Activated CD4-positive, alpha-beta T cell treated with anti-CD3 and anti-CD28 coated beads, Interleukin-2, amount 50 U/mL, for 4 hours (primary cell): ENCODE measurements at regions not wholly inside any gene's neighbourhood (a gene's known extent, or its start where the extent isn't known, plus 50 kb on each side); places are given as distances from the start of the nearest gene placed in this dataset.

Source experiments
- DNase-seq, 2 experiments: peaks; one replicate each; pipeline ENCODE4 v3.0.0-alpha.2; 2020

DNA sequence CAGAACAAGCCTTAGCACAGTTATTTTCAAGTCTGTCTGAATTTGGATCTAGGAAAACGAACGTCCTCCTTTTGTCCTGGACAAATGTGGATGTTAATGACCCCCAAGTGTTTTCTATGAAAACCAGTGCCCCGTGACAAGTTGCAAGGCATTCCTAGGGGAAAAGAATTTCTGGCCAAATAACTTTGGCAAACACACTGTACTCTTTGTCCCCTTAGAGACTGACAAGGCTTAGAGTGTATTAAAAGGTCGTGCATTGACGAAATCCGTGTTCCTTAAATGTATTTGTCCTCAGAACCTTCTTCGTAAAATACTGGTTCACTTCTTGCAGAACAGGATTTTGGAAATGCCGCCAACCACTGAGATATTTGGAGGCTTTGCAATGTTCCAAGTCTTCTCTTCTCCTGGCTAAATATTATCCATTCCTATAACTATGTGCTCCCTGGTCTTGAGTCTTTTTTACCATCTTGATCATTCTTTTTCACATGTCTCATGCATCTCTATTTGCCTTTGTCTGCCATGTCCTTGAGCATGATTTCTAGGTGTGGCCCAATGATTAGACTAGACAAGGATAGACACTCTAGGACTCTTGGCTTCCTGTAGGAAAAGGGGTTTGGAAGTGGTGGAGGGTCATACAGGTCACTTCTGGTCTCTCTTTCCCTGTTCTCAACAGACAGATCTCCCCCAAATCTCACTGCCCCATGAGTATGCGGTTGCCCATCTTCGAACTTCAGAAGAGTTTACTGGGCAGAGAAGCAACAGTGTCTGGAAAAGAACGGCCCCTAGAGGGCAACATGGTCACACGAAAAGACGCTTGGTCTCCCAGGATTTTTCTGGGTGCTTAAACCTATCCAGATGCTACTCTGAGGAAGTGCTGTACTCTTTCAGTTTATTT, 117.5 kb downstream of the EDEM1 start:
- DNase-seq = peak; percentile 3 to 6

DNA sequence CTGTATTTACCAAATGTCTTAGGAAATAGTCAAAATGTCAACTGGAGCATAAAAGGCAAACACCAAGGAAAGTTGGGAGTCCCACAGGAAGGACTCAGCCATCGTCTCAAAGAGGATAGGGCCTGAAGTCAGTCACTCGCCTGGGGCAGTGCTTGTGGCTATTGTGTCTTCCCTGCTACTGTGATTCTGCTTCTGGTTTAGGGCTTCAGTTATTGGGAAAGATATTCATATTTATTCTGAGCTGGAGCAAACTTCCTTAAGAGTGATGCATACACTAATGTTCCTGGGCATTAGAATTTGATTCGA, 118.1 kb downstream of the EDEM1 start:
- no peak for DNase-seq

DNA sequence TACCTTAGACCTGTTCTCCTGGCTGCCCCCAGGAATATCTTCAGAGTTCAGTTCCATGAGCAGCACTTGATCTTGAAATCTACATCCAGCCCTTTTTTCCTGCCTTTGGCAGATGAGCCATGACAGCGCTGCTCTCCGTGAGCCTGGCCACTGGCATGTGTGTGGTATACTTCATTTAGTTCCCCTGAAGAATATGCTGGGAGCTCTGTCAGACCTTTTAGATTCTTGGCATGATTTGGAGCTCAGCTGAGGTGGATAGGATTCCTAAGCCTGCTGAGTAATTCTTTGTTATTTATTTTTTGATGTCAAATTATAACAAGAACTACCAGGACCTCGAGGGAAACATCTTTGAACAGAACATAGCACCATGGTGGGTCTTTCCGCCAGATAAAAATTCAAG, 121.7 kb downstream of the EDEM1 start:
- no peak for DNase-seq

DNA sequence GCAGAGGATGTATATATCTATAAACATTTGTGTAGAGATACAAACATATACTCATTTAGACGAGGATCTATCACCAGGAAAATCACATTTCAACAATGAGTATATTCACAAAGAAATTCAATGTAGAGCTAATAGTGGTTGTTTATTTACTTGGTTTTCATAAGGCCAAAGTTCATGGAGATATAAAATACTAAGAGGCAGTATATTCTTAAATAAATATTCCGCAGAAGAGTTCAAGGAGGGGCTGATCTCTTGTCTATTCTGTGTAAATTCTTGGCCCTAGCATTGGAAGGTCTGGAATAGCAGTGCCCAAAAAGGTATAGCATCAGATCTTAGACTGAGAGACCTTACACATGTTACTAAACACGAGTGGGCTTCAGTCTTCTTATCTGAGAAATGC, 122.1 kb downstream of the EDEM1 start:
- DNase-seq = no peak

DNA sequence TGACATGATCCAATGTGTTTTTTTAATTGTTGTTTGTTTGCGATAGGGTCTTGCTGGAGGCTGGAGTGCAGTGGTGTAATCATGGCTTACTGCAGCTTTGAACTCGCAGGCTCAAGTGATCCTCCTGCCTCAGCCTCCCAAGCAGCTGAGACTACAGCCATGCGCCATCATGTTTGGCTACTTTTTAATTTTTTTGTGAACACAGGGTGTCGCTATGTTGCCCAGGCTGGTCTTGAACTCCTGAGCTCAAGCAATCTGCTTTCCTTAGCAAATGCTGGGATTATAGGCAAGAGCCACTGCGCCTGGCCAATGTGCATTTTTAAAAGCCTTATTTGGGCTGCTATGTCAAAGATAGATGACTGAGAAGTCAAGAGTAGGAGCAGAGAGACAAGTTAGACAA, 123.0 kb downstream of the EDEM1 start:
- DNase-seq = no peak

DNA sequence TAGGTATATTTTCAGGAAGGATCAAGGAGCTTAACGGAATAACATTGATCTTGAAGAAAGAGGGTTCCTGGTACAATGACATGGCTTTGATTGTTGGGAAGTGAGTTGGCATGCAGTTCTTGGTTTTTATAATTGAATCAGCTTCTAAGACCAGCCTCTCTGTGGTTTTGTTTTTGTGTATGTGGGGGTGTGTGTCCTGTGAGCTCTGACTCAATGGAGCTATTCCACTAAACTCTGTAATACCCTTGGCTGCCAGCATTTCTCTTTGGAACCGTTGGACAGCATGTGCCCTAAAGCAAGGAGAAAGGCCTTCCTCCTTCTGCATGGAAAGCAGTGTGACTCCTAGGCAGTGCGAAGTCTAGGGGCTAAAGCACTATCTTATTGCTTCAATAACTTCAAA, 124.8 kb downstream of the EDEM1 start:
- DNase-seq = no peak

DNA sequence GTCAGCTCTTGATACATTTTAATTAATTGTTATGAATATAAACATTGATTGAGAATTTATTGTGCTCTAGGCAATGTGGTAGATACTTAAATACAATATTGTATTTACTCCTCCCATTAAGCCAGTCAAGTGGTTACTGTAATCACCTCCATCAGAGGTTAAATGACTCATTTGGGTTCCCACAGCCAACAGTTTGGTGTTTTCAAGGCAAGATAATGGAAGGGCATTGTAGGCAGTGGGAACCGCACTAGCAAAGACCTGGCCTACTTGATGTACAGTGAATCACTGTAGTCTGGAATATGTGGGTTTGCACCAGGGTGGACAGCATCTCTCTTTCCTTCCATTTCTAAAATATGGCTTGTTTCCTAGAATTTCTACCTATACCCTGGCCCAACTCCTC, 127.4 kb downstream of the EDEM1 start:
- DNase-seq = no peak

DNA sequence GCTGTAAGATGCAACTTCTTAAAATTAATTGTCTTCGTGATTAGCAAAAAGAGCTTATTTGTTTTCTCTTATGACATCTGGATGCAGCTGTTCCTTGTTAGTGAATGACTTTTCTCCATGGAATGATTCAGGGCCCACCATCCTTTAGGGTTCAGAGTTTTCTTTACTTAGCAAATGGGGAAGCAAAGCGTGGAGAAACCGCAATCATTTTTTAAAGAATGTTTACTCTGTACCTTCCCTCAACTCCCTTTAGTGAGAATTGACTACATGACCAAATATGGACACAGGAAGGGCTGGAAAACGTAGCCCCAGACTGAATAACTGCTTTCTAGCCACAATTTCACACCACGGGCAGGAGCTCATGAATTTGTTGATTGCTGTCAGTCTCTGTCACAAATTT, 130.1 kb downstream of the EDEM1 start:
- DNase-seq = no peak

DNA sequence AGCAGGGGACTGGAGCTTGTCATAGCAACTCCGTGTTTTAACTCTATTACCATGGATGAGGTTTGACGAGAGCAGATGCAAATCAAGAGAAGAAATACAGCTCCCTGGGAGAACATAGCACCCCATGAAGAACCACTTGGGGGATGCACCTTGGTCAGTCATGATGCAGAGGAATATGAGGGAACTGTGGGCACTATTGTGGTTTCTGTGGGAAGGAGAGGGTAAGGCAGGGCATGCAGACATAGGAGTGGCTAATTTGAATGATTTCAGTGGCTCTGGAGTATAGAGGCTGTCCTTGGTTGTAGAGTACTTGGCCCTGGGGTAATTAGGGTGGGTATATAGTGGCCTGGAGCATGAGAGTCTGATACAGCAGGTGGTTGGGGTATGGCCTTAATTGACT, 131.9 kb downstream of the EDEM1 start:
- DNase-seq = no peak

DNA sequence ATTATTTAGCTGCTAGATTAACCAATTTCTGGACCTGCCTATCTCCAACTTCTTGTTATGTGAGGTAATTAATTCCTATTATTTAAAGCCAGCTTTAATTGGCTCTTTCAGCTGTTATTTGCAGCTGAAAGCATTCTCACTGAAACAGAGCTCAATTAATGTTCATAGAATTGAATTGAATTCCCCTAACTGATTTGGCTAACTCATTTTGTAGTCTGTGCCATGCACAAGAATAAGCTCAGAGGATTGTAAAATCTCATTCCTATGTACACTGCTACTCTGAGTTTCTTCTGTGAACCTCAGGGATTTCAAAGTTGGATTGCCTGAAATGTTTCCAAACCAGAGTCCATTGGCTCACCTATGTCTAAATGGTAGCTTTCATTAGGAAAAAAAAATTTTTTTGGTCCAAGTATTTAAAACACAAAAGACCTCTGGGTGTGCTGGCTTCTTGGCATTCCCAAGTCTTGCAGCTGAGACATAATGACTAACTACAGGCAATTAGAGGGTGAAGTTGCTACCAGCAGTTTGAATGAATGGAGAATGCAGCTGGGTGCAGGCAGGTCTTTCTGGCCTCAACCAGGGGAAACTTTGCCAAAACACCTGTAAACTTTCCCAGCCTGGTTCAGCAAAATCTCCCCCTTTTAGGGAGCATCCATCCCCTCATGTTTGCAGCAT, 134.3 kb downstream of the EDEM1 start:
- DNase-seq = no peak

DNA sequence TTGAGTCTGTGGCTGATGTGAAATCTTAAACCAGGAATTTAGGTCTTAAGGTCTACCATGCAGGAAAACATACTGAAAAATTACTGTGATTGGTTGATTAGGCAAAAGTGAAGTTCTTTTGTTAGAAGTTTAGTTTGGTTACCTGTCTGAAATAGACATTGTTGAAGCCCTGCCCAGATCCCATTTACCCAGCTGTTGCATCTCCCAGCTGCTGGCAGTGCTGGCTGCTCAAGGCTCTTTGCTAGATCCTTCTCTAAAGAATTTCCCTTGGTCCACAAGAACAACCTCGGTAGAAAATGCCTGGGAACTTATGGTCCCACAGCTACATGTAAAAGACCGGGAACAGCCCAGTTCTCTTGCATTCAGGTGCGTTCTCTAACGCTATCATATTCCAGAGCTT, 137.3 kb downstream of the EDEM1 start:
- DNase-seq = no peak

DNA sequence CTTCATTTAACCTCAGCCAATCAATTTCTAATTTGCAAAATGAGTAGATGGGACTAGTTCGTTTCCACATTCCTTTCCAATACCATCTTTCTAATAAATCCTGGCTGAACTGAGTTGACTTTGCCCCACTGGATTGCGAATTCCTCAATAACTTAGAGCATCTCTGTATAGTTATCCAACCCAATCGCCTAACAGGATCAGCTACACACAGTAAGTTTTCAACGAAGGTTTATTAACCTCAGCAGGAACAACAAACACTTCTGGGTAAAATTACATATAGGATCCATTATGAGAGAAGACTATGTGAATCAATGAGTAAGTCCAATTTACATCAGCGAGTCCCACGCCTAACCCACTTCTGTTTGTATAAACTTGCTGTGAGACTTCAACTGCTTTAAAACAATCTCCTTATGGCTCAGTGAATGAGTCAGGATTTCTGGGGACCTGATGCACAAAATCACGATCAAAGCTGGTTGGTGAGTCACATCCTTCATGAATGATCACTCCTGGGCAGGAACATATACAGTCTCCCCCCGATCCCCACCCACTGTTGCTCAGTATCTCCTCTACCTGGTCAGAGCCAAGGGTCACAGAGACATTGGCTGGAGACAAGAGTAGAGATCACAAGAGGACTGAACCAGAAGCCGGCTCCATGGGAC, 142.8 kb downstream of the EDEM1 start:
- DNase-seq = no peak

DNA sequence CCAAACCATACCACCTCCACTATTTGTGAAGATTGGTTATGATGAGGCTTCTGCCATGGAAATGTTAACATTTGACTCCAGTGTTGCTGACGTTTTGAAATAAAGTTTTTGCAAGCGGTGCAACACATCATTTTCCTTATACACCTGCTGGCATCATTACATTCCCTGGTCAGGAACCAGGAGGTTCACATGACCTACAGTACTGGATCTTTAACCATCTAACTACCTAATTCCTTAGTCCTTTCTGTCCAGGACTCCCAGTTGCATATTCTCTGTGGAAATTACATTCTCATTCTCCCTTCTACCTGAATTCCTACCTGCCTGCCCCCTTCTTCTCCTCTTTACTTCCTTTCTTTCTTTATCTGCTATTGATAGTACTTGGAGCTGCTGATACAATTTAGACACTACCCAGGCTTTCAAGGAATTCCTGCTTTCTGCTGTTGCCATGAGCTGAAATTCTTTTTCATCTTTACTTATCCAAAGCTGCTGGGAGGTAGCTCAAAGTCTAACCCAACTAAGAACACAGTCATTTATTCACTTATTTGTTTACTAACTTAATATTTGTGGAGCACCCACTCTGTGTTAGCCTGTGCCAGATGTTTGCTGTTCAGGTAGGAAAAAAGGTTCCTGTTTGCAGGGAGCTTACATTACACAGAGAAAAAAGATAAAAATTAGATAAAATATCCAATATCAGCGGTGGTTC, 144.2 kb downstream of the EDEM1 start:
- no peak for DNase-seq

DNA sequence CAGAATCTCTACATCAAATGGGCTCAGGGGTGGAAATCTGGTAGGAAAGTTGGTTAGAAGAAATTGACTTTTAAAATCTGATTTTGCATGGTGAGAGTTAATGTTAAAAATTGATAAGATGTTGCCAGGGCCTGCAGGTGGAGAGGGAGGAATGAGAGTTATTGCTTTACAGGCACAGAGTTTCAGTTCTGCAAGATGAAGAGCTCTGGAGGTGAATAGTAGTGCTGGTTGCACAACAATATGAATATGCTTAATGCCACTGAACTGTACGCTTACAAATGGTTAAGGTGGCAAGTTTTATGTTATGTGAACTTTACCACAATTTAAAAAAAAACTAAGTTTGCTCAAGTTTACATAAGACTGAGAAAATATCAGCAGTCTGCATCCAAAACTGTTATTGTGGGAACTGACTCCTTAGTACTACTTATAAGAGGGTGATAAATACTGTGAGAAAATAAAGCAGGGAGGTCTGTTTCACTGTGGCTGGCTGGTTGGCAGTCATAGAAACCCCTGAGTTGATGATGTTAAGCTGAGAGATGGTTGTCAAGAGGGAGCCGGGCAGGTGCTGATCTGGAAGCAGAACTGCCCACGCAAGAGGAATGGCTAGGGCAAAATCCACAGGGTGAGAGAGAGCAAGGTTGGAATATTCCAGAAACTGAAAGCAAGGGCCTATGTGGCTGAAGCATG, 144.9 kb downstream of the EDEM1 start:
- no peak for DNase-seq

DNA sequence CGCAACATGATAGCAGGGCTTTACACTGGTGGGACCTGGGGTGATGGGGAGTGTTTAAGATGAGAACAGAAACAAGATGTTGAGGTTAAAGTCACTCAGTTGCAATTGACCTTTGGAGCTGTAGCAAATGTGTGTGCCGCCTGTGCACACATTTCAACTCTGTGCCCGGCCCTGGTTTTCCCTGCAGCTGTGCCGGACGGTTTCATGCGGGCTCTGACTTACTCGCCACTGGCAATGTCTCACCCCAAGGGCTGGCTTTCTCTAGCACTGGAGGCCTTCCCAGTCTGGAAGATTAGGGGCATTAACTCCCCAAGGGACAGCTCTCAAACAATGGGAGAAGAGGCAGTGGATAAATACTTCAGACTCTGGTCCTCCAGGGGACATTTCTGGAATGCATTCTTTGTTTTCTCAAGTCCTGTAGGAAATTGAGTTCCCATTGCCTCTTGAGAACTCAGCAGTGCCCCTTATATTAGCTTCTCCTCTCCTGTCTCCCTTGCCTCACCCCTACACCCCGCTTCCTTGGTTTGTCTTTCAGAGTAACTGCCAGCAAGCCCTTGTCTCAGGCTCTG, 152.5 kb downstream of the EDEM1 start:
- no peak for DNase-seq

DNA sequence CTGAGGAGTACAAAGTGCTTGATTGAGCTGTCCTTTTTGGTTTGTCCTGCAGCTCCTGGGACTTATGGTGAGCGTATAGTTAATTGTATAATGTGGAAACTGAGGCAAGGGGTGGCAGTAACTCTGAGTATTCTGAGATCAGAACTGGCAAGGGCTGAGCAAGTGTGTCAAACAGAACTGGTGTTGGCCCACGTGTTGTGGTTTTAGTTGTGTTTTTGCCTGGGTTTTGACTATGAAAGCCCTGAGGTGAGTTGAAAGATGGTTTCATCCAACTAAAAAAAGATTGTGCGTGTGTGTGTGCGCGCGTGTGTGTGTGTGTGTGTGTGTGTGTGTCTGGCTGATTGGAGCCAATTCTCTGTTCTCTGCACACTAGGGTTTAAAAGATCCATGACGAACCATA, 154.1 kb downstream of the EDEM1 start:
- no peak for DNase-seq

DNA sequence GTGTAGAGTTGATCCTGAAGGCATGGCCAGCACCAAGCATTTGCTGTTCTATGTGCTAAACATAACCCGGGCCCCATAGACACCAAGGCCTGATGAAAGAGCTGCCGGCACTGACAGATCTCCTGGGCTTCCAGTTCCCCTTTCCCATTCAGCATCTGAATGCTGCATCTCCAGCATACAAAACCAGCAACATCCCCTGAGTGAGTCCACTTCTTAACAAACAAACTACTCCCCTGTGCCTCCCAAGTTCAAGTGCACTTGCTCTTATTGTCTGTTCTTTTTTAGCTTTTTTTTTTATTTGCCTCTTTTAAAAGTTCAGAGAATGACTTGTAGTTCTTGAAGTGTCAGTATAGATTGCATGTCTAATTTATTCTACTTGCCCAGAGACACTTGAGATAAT, 156.0 kb downstream of the EDEM1 start:
- no peak for DNase-seq

DNA sequence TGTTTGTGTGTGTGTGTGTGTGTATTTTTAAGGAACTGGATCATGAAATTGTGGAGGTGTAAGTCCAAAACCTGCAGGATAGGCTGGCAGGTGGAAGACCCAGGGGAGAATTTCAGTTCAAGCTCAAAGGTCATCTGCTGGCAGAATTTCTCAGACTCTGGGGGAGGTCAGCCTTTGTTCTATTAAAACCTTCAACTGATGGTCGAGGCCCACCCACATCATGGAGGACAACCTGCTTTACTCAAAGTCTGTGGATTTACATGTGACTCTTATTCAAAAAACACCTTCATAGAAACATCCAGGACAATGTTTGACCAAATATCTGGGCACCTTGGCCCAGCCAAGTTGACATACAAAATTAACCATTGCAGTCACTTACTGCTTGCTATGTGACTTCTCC, 157.2 kb downstream of the EDEM1 start:
- DNase-seq = no peak

DNA sequence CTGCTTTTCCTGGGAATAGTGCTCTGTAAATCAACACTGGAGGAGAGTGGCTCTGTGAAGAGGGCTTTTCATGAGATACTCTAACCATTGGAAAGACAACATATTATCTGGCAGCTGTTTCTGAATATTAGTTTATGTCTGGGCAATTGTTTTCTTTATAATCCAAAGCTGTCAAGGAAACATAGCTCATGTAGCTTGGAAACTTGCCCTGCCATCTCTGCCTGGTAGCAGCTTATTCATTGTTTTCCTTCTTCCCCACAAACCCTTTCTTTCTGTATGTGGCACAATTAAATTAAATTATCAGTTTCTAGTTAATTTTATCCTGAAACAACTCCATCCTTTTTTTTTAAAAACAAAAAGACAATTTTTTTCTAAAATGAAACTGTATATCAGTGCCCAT, 160.0 kb downstream of the EDEM1 start:
- DNase-seq = no peak

DNA sequence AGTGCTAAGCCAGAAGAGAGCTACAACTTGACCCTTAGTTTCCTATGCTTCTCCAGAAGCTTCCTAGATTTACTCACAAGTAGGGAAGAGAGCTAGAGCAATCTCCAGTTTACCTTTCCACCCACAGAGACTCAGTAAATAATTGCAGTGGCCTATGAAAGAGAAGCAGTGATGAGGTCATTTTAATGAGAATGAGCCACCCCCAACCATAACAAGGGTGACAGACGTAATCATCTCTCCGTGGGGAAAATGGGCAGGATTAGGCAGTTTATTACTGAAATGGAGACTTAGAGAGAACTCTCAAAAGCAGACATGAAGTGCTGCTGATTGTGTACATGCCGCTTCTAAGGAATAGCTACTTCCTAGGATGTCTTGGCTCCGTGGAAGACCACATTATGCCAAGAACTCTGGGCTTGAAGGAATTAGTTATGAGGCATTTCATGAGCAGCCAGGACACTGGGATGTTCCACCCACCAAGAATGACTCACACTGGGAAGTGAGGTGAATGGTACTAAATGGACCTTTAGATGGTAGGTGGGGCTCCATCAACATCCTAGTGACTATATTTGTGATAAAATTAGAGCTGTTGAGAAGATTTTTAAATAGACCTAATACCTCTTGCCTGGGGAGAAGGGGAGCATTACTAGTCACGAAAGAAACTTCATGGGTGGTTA, 160.9 kb downstream of the EDEM1 start:
- DNase-seq = no peak

DNA sequence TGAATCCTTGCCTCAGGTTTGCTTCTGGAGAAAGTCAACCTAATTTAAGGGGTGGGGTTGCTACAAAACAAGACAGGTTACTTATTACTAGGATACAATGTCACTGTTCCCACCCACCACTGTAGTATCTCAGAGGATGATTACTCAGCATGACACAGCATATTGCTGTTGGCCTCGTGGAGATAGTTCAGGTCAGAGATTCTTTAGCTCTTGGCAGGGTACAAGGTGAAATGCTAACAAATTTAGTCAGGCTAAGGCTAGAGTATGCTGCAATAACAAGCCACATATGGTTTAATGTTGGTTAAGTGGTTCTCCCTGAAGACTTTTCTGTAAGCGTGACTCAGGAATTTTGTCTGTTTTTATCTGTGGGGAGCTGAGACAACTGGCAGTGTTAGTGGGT, 161.8 kb downstream of the EDEM1 start:
- DNase-seq = no peak

DNA sequence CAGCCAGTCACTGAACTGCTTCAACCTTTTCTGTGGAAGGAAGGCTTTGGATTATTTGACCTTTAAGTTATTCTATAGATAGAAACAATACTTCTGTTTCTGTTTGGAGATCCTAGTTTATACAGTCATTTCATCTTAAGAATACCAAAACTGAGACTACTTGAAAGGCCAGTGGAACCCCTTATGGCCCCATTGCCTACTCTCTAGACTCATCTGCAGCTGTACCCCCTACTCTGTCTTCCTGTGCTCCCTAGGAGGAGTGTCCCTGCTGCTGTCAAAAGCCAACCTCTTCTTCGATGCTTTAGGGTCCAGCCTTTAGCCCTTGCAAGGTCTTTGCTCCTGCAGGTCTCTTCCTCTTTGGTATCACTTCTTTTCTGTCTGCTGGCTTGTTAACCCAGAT, 169.6 kb downstream of the EDEM1 start:
- no peak for DNase-seq
